ENCODE measurements at regions not wholly inside any gene's neighbourhood (a gene's known extent, or its start where the extent isn't known, plus 50 kb on each side); places are given as distances from the start of the nearest gene placed in this dataset.

DNA sequence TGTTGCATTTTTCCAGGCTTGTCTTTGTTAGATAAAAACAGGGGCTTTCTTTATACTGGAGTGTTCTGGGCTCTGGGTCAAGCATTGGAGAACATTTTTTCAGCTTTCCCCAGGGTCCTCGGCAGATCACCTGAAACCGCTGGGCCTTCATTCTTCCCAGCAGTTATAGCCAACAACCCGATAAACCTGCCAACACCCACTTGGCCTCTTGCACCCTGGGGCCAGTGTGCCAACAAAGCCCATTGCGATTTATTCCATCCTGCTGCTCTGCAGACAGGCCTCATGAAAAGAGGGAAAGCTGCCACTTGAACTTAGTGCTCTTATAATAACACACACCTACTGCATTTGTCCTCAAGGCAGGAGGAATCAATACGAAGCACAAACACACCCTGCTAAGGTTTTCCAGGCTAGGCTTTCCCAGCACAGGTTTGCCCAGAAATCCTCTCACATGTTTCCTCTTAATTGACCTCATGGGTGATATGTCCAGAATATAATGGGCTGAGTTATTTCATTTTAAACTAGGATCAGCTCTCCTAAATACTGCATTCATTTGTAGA lies 669.3 kb downstream of the LIG4 start:
- Mint-ChIP-seq H3K9me3 (peaks cover 2 to 10% (median 7%) of the 10 kb centered on the region in 7 donors), H3K4me1 (no peaks in the 10 kb centered on the region), H3K4me3 (no peak overlapping the region), H3K36me3 (no peaks in the 10 kb centered on the region), H3K27ac (peak overlapping the region in 1 of 3 donors; percentile 76), H3K27me3 (no peaks in the 10 kb centered on the region)
- DNase-seq, result no peak
- Histone ChIP-seq H3K4me3 (ENCODE audit: low read depth, low read length) (no peak overlapping the region), H3K9me3 (ENCODE audit: control insufficient read depth in 2 of 2, low read length in 2 of 2) (no peaks in the 10 kb centered on the region), H3K4me1 (ENCODE audit: control insufficient read depth, insufficient read depth, low read length, poor library complexity, severe bottlenecking) (no peaks in the 10 kb centered on the region), H3K36me3 (ENCODE audit: control insufficient read depth, insufficient read depth, low read length) (no peaks in the 10 kb centered on the region), H3K27ac (ENCODE audit: insufficient read depth, low read length, poor library complexity, severe bottlenecking) (no peak overlapping the region), H3K27me3 (ENCODE audit: control insufficient read depth, insufficient read depth, low read length) (no peaks in the 10 kb centered on the region)
- no peak for ATAC-seq (ENCODE audit: low read depth in 2 of 2)

GRCh38 chr13:107534548-107534947 lies 680.8 kb downstream of the LIG4 start:
- no peak overlapping the region for H3K4me3 Mint-ChIP-seq
- Histone ChIP-seq H3K27ac (ENCODE audit: insufficient read depth, low read length, poor library complexity, severe bottlenecking) (no peak overlapping the region), H3K36me3 (ENCODE audit: control insufficient read depth, insufficient read depth, low read length) (no peaks in the 10 kb centered on the region), H3K27me3 (ENCODE audit: control insufficient read depth, insufficient read depth, low read length) (no peaks in the 10 kb centered on the region), H3K4me3 (ENCODE audit: low read depth, low read length) (no peak overlapping the region), H3K9me3 (ENCODE audit: control insufficient read depth in 2 of 2, low read length in 2 of 2) (no peaks in the 10 kb centered on the region), H3K4me1 (ENCODE audit: control insufficient read depth, insufficient read depth, low read length, poor library complexity, severe bottlenecking) (no peaks in the 10 kb centered on the region)
- no peak for DNase-seq
- no peaks in the 10 kb centered on the region for H3K4me1 Mint-ChIP-seq
- no peak for ATAC-seq (ENCODE audit: low read depth in 2 of 2)
- H3K9me3 Mint-ChIP-seq, result peaks cover 0 to 21% (median 6%) of the 10 kb centered on the region in 7 donors
- no peaks in the 10 kb centered on the region for H3K36me3 Mint-ChIP-seq
- peaks cover 4% of the 10 kb centered on the region for H3K27me3 Mint-ChIP-seq
- H3K27ac Mint-ChIP-seq, result no peak overlapping the region

DNA sequence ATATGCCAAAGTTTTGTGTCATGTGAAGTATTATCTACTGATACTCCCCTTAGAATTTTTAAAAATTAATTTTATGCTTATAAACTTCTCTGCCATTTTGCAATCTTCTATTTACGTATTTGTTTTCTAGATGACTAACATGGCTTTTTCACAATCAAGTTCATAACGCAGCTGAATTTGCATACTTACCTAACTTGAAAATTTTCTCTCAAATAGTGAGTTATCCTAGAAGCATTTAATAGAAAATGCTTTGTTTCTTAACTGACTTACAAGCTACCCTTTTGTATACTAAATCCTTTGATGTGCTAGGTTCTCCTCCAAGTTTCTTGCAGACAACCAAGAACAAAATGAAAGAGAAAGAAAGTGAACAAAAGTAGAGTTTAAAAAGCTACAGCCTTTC lies 683.5 kb downstream of the LIG4 start:
- no peak overlapping the region for H3K27ac ChIP-seq (ENCODE audit: insufficient read depth, low read length, poor library complexity, severe bottlenecking)
- Mint-ChIP-seq H3K27ac (no peak overlapping the region), H3K9me3 (peaks cover 0 to 18% (median 5%) of the 10 kb centered on the region in 7 donors), H3K36me3 (no peaks in the 10 kb centered on the region), H3K27me3 (peaks cover 4% of the 10 kb centered on the region), H3K4me1 (no peaks in the 10 kb centered on the region), H3K4me3 (no peak overlapping the region)
- no peaks in the 10 kb centered on the region for H3K9me3 ChIP-seq (ENCODE audit: control insufficient read depth in 2 of 2, low read length in 2 of 2)
- ATAC-seq (ENCODE audit: low read depth in 2 of 2), result no peak
- H3K4me1 ChIP-seq (ENCODE audit: control insufficient read depth, insufficient read depth, low read length, poor library complexity, severe bottlenecking), result no peaks in the 10 kb centered on the region
- H3K36me3 ChIP-seq (ENCODE audit: control insufficient read depth, insufficient read depth, low read length), result no peaks in the 10 kb centered on the region
- H3K4me3 ChIP-seq (ENCODE audit: low read depth, low read length), result no peak overlapping the region
- no peaks in the 10 kb centered on the region for H3K27me3 ChIP-seq (ENCODE audit: control insufficient read depth, insufficient read depth, low read length)
- no peak for DNase-seq

DNA sequence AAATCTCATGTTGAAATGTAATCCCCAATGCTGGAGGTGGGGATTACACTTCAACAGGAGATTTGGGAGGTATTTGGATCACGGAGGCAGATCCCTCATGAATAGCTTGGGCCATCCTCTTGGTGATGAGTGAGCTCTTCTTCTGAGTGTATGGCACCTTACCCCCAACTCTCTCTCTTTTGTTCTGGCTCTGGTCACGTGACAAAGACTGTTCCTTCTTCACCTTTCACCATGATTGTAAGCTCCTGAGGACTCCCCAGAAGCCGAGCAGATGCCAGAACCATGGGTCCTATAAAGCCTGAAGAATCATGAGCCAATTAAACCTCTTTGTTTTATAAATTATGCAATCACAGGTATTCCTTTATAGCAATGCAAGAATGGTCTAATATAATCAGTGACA lies 684.2 kb downstream of the LIG4 start:
- Mint-ChIP-seq H3K4me3 (no peak overlapping the region), H3K36me3 (no peaks in the 10 kb centered on the region), H3K4me1 (no peaks in the 10 kb centered on the region), H3K9me3 (peaks cover 0 to 18% (median 5%) of the 10 kb centered on the region in 7 donors), H3K27ac (no peak overlapping the region), H3K27me3 (peaks cover 4% of the 10 kb centered on the region)
- H3K27ac ChIP-seq (ENCODE audit: insufficient read depth, low read length, poor library complexity, severe bottlenecking), result no peak overlapping the region
- no peaks in the 10 kb centered on the region for H3K9me3 ChIP-seq (ENCODE audit: control insufficient read depth in 2 of 2, low read length in 2 of 2)
- no peaks in the 10 kb centered on the region for H3K4me1 ChIP-seq (ENCODE audit: control insufficient read depth, insufficient read depth, low read length, poor library complexity, severe bottlenecking)
- no peak for ATAC-seq (ENCODE audit: low read depth in 2 of 2)
- H3K4me3 ChIP-seq (ENCODE audit: low read depth, low read length), result no peak overlapping the region
- no peak for DNase-seq
- no peaks in the 10 kb centered on the region for H3K27me3 ChIP-seq (ENCODE audit: control insufficient read depth, insufficient read depth, low read length)
- H3K36me3 ChIP-seq (ENCODE audit: control insufficient read depth, insufficient read depth, low read length), result no peaks in the 10 kb centered on the region

DNA sequence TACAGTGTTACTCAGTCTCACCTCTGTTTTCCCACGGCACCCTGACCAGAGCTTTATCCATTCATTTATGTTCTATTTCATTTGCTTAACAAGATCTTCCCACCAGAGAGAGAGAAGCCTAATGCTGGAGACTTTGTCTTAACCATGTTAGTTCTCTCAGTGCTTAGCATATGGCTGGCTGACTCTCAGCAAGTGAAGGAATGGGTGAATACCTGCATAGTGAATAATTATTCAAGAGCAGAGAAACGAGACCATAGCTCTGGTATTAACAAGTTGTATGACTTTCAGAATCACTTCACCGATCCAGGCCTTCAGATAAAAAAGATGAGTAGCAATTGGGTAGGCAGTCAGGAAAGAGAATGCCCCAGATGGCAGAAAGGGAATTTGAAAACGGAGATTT lies 686.3 kb downstream of the LIG4 start:
- Histone ChIP-seq H3K4me1 (ENCODE audit: control insufficient read depth, insufficient read depth, low read length, poor library complexity, severe bottlenecking) (no peaks in the 10 kb centered on the region), H3K27ac (ENCODE audit: insufficient read depth, low read length, poor library complexity, severe bottlenecking) (no peak overlapping the region), H3K27me3 (ENCODE audit: control insufficient read depth, insufficient read depth, low read length) (no peaks in the 10 kb centered on the region), H3K9me3 (ENCODE audit: control insufficient read depth in 2 of 2, low read length in 2 of 2) (no peaks in the 10 kb centered on the region), H3K36me3 (ENCODE audit: control insufficient read depth, insufficient read depth, low read length) (no peaks in the 10 kb centered on the region), H3K4me3 (ENCODE audit: low read depth, low read length) (no peak overlapping the region)
- H3K27me3 Mint-ChIP-seq, result peaks cover 4% of the 10 kb centered on the region
- no peak overlapping the region for H3K4me3 Mint-ChIP-seq
- no peaks in the 10 kb centered on the region for H3K36me3 Mint-ChIP-seq
- no peak overlapping the region for H3K27ac Mint-ChIP-seq
- ATAC-seq (ENCODE audit: low read depth in 2 of 2), result no peak
- no peaks in the 10 kb centered on the region for H3K4me1 Mint-ChIP-seq
- no peak for DNase-seq
- H3K9me3 Mint-ChIP-seq, result peaks cover 0 to 18% (median 5%) of the 10 kb centered on the region in 7 donors

DNA sequence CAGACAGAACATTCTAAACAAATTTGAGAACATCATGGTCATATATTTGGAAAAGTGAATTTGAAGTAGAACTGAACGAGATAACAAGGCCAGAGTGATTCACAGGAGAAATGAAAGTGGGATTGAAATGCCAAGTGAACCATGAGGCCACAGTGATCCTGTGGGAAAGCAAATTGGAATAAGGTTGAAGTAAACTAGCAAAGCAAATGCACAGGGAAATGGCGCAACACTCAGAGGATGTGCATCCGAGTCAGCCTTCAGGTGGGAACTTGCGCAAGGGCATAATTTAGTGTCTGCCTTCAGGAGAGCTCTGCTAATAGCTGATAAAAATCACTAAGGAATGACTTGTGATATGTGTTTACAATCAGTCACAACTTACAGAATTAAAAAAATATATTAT lies 696.6 kb downstream of the LIG4 start:
- H3K27me3 ChIP-seq (ENCODE audit: control insufficient read depth, insufficient read depth, low read length), result no peaks in the 10 kb centered on the region

GRCh38 chr13:107518292-107518691 lies 697.0 kb downstream of the LIG4 start:
- Mint-ChIP-seq H3K9me3 (peaks cover 0 to 16% (median 5%) of the 10 kb centered on the region in 7 donors), H3K27ac (no peak overlapping the region), H3K4me3 (no peak overlapping the region), H3K4me1 (no peaks in the 10 kb centered on the region), H3K27me3 (no peaks in the 10 kb centered on the region), H3K36me3 (no peaks in the 10 kb centered on the region)
- Histone ChIP-seq H3K4me3 (ENCODE audit: low read depth, low read length) (no peak overlapping the region), H3K36me3 (ENCODE audit: control insufficient read depth, insufficient read depth, low read length) (no peaks in the 10 kb centered on the region), H3K4me1 (ENCODE audit: control insufficient read depth, insufficient read depth, low read length, poor library complexity, severe bottlenecking) (no peaks in the 10 kb centered on the region), H3K9me3 (ENCODE audit: control insufficient read depth in 2 of 2, low read length in 2 of 2) (peaks cover 0 to 1% of the 10 kb centered on the region in 2 experiments), H3K27ac (ENCODE audit: insufficient read depth, low read length, poor library complexity, severe bottlenecking) (no peak overlapping the region), H3K27me3 (ENCODE audit: control insufficient read depth, insufficient read depth, low read length) (no peaks in the 10 kb centered on the region)
- DNase-seq, result no peak
- ATAC-seq (ENCODE audit: low read depth in 2 of 2), result no peak

More for the DNA sequence above, 696.6 kb downstream of the LIG4 start:
- Histone ChIP-seq H3K27ac (ENCODE audit: insufficient read depth, low read length, poor library complexity, severe bottlenecking) (no peak overlapping the region), H3K9me3 (ENCODE audit: control insufficient read depth in 2 of 2, low read length in 2 of 2) (peaks cover 0 to 1% of the 10 kb centered on the region in 2 experiments), H3K4me3 (ENCODE audit: low read depth, low read length) (no peak overlapping the region), H3K36me3 (ENCODE audit: control insufficient read depth, insufficient read depth, low read length) (no peaks in the 10 kb centered on the region), H3K4me1 (ENCODE audit: control insufficient read depth, insufficient read depth, low read length, poor library complexity, severe bottlenecking) (no peaks in the 10 kb centered on the region)
- DNase-seq (no peak), ATAC-seq (ENCODE audit: low read depth in 2 of 2) (no peak)
- Mint-ChIP-seq H3K9me3 (peaks cover 0 to 17% (median 5%) of the 10 kb centered on the region in 7 donors), H3K27ac (no peak overlapping the region), H3K4me1 (no peaks in the 10 kb centered on the region), H3K27me3 (no peaks in the 10 kb centered on the region), H3K4me3 (no peak overlapping the region), H3K36me3 (no peaks in the 10 kb centered on the region)

DNA sequence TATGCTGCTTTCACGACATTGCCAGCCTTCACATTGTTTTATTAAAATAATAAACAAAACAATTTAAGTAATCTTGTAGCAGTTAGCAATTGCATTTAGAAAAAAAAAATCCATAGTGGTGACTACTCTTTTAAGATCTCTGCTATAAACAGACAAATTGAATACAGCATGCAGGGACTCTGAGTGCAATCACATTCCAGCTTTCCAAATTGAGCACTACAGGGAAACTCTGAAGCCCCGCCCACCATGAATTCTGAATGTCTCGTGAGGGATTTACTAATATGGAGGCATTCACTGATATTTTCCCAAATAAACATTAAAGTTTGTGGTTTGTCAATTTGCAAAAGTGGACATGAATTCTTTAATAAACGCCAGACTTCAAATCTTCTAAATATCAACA lies 698.8 kb downstream of the LIG4 start:
- Histone ChIP-seq H3K9me3 (ENCODE audit: control insufficient read depth in 2 of 2, low read length in 2 of 2) (peaks cover 1 to 4% of the 10 kb centered on the region in 2 experiments), H3K27ac (ENCODE audit: insufficient read depth, low read length, poor library complexity, severe bottlenecking) (no peak overlapping the region), H3K4me3 (ENCODE audit: low read depth, low read length) (no peak overlapping the region), H3K27me3 (ENCODE audit: control insufficient read depth, insufficient read depth, low read length) (no peaks in the 10 kb centered on the region), H3K4me1 (ENCODE audit: control insufficient read depth, insufficient read depth, low read length, poor library complexity, severe bottlenecking) (no peaks in the 10 kb centered on the region), H3K36me3 (ENCODE audit: control insufficient read depth, insufficient read depth, low read length) (no peaks in the 10 kb centered on the region)
- H3K4me3 Mint-ChIP-seq, result no peak overlapping the region
- H3K27ac Mint-ChIP-seq, result no peak overlapping the region
- peaks cover 0 to 13% (median 8%) of the 10 kb centered on the region in 7 donors for H3K9me3 Mint-ChIP-seq
- no peak for ATAC-seq (ENCODE audit: low read depth in 2 of 2)
- H3K36me3 Mint-ChIP-seq, result no peaks in the 10 kb centered on the region
- no peaks in the 10 kb centered on the region for H3K4me1 Mint-ChIP-seq
- no peaks in the 10 kb centered on the region for H3K27me3 Mint-ChIP-seq
- no peak for DNase-seq

Measured in CD4-positive, CD25-positive, alpha-beta regulatory T cell (primary cell).